SH-SY5Y (cell line): ENCODE measurements at regions not wholly inside any gene's neighbourhood (a gene's known extent, or its start where the extent isn't known, plus 50 kb on each side); places are given as distances from the start of the nearest gene placed in this dataset.

Experiments
- GATA2 ChIP-seq: IDR thresholded peaks from 2 replicates; pipeline ENCODE4 v1.6.1; 2011; ENCODE audit warnings: mild to moderate bottlenecking, low read depth, low read length
- GATA3 ChIP-seq: IDR thresholded peaks from 2 replicates; pipeline ENCODE4 v1.6.1; 2011; ENCODE audit warnings: low read depth, mild to moderate bottlenecking, low read length, moderate library complexity

DNA sequence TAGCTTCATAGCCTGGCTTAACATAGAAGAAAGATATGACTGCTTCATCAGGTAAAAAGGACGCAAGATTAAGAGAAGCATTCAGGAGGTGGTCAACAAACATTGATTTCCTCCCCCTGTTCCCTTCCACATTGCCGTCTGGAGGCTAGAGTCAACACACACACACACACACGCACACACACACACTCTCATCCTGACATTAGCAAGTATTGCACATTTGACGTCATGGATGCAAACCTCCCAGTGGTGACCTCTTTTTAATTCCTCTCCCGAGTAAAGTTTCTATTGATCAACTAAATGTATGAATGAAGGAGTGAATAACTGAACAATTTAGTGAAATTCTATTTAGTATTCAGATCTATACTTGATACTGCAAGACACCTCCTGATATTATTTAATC, 332.8 kb downstream of the ELAVL2 start:
- TF ChIP-seq GATA3 (no peak), GATA2 (no peak)
